Stomach (tissue), 4 donors: ENCODE measurements at regions not wholly inside any gene's neighbourhood (a gene's known extent, or its start where the extent isn't known, plus 50 kb on each side); places are given as distances from the start of the nearest gene placed in this dataset.

Source experiments
- CTCF ChIP-seq, 7 experiments: fragments of 450-650 bp in 4 of 7; fragments of 200-600 bp in 3 of 7; sonication (generic) in 3 of 7; IDR thresholded peaks; one replicate each; pipeline ENCODE4 v1.5.1; 2016 to 2019; ENCODE audit warnings: antibody characterized with exemption in 7 of 7, control low read depth in 2 of 7, mild to moderate bottlenecking in 1 of 7
- POLR2A ChIP-seq, 4 donors: fragments of 450-650 bp; IDR thresholded peaks; one replicate each; pipeline ENCODE4 v1.6.1; 2016; ENCODE audit warnings: antibody characterized with exemption in 4 of 4, control low read depth in 2 of 4, mild to moderate bottlenecking in 1 of 4, moderate library complexity in 1 of 4

- TF ChIP-seq POLR2A (IDR thresholded peaks at IDR 0.05) (no peak), CTCF (IDR thresholded peaks at IDR 0.05) (no peak)
Measured at GRCh38 chr12:58557661-58558060, 362.6 kb downstream of the LRIG3 start.
